AG20443 (cell line): ENCODE measurements at regions not wholly inside any gene's neighbourhood (a gene's known extent, or its start where the extent isn't known, plus 50 kb on each side); places are given as distances from the start of the nearest gene placed in this dataset.
A peak's percentile ranks its signal among the peaks of the same experiment; 100 is the strongest.

Experiments
- DNase-seq: peaks from one replicate; pipeline ENCODE4 v3.0.0; 2012; ENCODE audit warnings: low spot score, mixed read lengths

DNA sequence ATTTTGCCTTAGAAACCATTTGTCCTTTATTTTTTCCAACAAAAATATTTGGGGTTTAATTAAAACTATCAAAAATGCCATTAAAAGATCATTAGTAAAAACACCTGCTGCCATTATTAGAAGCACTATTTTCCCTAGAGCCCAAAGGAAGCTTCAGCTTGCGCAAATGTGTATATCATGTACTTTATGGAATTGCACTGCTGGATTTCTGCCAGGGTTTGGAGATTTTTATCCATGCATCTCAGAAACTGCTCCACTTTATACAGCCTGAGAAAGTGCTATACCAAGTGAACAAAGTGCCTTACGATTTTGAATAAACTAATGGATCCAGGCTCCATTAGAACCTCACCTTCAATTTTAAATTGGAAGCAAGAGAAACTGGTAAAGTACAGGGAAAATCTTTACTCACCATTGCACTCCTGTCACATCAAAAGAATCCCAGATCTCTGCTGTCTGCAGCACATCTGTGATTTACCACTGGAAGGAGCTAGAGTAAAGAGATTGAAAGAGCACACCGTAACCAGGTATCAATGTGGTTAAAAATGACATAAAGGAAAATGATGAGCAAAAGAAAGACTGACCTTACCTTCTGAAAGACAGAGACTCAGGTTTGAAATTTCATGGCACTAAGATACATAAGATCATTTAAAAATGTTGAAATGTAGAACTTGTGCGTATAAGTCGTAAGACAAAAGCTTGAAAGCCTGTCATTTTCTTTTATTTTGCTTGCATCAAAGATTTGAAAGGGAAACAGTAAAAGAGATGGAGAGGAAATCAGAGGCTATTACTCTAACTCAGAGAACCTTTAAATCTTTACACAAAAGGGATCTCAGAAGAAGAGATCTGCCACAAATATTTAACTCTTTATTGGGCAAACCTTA lies 678.1 kb upstream of the GOT2 start:
- DNase-seq = peak; percentile 26

- DNase-seq = no peak
These were observed 676.3 kb upstream of the GOT2 start for GRCh38 chr16:59410451-59410850.

DNA sequence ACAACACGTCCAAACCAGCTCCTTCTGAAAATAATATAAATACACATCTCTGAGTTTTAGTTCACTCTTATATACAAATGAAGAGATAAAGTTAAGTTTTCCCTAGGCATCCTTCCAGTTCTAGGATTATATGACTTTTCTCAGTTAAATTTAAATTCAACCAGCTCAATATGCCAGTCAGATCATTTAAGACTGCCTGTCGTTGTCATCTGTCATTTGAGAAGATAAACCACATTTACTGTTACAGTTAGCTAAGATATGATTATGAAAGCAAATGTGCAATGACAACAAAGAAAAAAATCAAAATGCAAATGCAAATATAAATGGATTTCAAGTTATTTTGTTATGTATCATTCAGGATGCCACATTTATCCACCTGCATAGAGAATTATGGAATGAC lies 671.7 kb upstream of the GOT2 start:
- DNase-seq = no peak

- DNase-seq = no peak
These were observed 670.4 kb upstream of the GOT2 start for GRCh38 chr16:59404509-59404908.

DNA sequence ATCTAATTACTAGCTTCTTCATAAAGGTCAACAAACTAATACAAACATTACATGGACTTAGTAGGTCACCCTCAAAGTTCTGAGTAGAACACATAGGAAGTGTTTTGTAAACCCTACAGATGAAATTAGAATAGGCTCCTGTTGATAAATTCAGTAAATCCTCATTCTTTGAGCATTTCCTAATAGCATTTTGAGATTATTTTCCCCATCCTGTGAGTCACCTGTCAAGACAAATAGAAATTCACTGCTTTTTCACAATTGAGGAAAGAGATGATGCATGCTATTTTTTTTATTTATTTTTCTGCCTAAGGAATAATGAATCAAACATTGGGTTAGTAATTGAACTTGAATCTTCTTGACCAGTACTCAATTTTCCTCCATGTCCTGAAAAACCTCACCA lies 666.7 kb upstream of the GOT2 start:
- no peak for DNase-seq

GRCh38 chr16:59397638-59398037 lies 663.5 kb upstream of the GOT2 start:
- no peak for DNase-seq

GRCh38 chr16:59394526-59394925 lies 660.4 kb upstream of the GOT2 start:
- DNase-seq = no peak

- no peak for DNase-seq
These were observed 658.8 kb upstream of the GOT2 start for GRCh38 chr16:59392911-59393310.

- no peak for DNase-seq
These were observed 657.7 kb upstream of the GOT2 start for GRCh38 chr16:59391617-59392364.

- DNase-seq = peak; percentile 90
These were observed 651.8 kb upstream of the GOT2 start for GRCh38 chr16:59385959-59386358.

GRCh38 chr16:59385491-59385890 lies 651.4 kb upstream of the GOT2 start:
- DNase-seq = no peak

GRCh38 chr16:59373632-59374031 lies 639.5 kb upstream of the GOT2 start:
- DNase-seq = no peak

- no peak for DNase-seq
These were observed 636.6 kb upstream of the GOT2 start for GRCh38 chr16:59370717-59371116.

DNA sequence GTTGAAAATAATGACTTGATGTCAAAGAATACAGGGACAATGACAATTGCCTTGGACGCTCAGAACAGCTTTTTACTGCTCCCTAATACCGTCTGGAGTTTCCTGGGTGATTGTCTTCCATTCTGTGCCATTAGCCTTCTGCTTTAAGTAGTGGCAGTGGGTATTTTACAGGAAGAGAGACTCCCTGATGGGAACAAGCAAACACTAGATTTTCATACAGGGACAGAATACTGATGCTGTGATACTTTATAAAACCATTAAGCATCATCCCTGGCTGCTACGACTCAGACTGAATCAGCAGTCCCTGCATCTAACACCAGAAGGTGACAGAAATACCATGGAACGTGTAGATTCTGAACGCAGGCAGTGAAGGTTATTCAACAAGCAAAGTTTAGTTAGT lies 635.4 kb upstream of the GOT2 start:
- no peak for DNase-seq

DNA sequence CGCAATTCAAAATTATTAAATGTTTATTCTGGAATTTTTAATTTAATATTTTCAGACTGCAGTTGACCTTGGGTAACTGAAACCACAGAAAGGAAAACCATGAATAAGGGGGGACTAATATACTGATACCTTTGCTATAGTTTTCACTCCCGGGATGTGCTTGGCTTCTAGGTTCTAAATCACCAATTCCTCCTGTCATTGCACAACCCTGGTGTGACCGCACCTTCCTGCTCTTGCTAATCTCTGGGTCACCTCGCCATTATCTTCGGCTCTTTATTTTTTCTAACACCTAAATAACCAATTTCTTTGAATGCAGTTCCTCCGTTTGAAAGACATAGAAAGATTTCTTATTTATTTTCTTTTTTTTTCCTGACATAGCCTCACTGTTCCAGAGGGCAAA lies 634.5 kb upstream of the GOT2 start:
- no peak for DNase-seq

GRCh38 chr16:59356709-59357108 lies 622.6 kb upstream of the GOT2 start:
- peak; percentile 10 for DNase-seq

DNA sequence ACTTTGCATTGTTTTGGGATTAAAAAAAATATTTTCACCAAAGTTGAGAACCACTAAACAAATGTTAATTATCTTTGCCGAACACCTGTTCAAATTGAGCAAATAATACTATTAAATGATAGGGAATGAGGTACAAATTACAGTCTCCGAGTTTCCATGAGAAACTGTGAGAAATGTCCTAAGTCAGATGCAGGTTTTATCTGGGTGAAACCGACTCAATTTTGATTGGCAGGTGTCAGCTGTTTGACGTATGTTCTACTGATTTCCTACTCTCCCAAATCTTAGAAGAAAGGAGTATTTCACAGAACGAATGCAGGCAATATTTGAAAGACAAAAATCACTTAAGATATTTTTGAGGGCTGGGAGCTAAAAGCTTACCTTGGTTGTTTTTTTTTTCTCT lies 622.0 kb upstream of the GOT2 start:
- no peak for DNase-seq

DNA sequence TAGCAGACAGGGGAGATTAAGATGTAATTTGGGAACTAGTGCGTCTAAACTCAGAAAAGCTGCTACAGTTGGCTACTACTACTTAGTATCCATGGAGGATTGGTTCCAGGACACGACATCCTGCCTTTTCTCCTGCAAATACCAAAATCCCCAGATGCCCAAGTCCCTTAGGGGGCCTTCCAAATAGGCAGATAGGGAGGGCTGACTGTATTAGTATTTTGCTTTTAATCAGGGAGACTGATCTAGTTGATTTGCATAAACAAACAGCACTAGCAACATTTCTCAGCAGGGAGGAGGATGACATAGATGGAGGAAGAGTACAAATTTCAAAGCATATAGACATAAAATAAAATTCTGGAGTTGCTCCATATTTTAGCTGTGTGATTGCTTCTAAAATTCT lies 621.6 kb upstream of the GOT2 start:
- no peak for DNase-seq

DNA sequence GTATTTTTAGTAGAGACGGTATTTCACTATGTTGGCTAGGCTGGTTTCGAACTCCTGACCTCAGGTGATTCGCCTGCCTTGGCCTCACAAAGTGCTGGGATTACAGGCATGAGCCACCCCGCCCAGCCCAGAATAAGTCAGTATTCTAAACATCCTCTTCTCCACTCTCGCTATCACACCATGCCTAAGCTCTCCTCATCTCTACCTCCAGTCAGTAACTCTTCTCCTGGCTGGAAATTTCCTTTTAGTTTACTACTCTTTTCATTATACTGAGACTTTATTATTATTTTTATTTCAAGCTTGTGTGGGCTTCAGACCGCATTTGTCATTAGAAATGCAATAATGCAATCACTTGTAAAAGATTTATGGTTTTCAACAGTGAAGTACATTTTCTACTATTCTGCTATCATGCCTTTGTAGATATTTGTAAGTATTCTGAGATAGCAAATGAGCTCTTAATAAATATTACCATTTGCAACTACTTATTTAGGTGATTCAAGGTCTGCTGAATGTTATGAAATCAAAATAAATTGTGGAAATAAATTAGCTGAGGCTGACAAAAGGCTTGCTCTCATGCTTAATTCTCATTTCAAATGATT lies 617.3 kb upstream of the GOT2 start:
- DNase-seq = no peak

DNA sequence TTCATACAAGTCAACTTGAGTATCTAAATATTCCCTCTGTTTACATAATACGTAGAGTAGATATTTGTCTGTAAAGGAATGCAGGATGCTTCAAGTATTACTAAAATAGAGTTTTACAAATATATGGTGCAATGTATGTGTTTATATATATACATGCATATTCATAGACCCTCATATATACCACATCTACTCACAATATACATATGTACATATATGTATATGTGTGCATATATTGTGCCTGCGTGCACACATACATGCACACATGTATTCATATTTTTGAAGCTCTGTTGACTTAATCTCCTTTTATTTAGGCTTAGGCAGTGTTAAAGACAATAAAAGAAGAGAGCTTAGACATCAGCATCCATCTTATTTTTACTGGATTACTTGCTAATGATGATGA lies 616.6 kb upstream of the GOT2 start:
- no peak for DNase-seq

GRCh38 chr16:59342669-59343068 lies 608.6 kb upstream of the GOT2 start:
- DNase-seq = no peak

GRCh38 chr16:59341368-59341767 lies 607.3 kb upstream of the GOT2 start:
- DNase-seq = no peak

DNA sequence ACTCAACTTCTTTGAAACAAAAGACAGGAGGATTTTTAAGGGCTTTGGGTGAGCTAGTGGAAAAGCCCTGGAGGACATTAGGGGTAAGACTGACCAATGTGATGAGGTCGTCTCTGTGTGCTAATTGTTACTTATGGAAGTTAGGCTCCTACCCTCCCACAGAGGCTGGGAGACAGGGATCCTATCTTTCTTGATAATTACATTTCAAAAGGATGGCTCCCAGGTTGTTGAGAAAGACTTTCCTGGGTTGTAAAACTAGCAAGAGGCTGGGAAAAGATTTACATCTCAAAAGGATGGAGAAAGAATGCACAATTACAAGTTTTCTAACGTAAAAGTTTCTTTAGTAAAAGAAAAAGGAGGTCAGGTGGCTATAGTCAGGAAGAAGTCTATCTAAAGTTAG lies 605.8 kb upstream of the GOT2 start:
- no peak for DNase-seq
